ENCODE measurements at regions not wholly inside any gene's neighbourhood (a gene's known extent, or its start where the extent isn't known, plus 50 kb on each side); places are given as distances from the start of the nearest gene placed in this dataset.
"Not testable (repeated sequence)": the region's sequence is repeated elsewhere in the genome, so short reads cannot be mapped to it uniquely, and the experiment has no call there.

DNA sequence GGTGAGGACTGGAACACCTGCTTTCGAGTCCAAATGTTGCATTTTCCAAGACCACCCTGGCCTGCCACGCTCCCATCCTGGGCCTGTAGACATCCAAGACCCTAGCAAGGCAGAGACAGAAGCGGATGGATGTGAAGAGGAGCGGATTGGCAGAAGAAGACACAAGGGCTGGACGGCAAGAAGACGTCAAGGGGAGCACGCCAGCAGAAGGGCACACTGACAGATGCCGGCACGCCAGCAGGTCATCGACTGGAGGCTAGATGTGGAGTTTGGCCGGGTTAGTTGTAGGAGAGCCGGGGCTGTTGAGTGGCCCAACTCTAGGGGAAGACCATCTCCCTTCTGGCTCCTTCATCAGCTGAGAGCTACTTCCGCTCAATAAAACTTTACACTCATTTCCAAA, 251.6 kb downstream of the ZWINT start:
- Histone ChIP-seq H3K27me3 (ENCODE audit: control insufficient read depth in 1 of 2, insufficient read depth in 2 of 2, low read length in 2 of 2) (no peaks in the 10 kb centered on the region), H3K9me3 (ENCODE audit: control insufficient read depth in 2 of 2, low read length in 2 of 2) (no peaks in the 10 kb centered on the region), H3K4me3 (ENCODE audit: low read length in 2 of 2) (no peak overlapping the region)

DNA sequence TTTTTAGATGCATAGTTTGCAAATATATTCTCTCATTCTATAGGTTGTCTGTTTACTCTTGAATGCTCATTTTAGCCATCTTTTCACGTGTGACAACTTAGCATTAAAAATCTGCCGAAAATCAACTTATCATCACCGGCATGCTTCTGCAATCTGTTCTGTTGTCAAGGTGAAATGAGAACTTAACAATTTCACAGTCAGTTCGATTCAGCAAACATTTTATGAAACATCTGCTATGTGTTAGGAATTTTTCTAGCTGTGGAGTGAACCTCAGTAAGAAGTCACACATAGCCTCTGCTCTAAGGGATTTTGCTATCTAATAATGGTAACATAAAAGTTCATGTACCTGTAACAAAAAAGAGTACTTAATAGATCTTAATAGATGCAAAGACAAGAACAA, 256.1 kb downstream of the ZWINT start:
- Histone ChIP-seq H3K4me1 (ENCODE audit: control insufficient read depth, insufficient read depth, low read length) (no peaks in the 10 kb centered on the region), H3K9ac (ENCODE audit: low read length in 2 of 2) (no peak overlapping the region), H3K27me3 (ENCODE audit: control insufficient read depth in 1 of 2, insufficient read depth in 2 of 2, low read length in 2 of 2) (no peaks in the 10 kb centered on the region), H3K9me3 (ENCODE audit: control insufficient read depth in 2 of 2, low read length in 2 of 2) (no peaks in the 10 kb centered on the region), H3K27ac (ENCODE audit: low read length) (no peak overlapping the region), H3K4me3 (ENCODE audit: low read length in 2 of 2) (no peak overlapping the region), H3K36me3 (ENCODE audit: control insufficient read depth in 2 of 2, insufficient read depth in 2 of 2, low read length in 2 of 2) (no peaks in the 10 kb centered on the region)

More for the DNA sequence above, 251.6 kb downstream of the ZWINT start:
- no peak overlapping the region for H3K9ac ChIP-seq (ENCODE audit: low read length in 2 of 2)
- no peak overlapping the region for H3K27ac ChIP-seq (ENCODE audit: low read length)
- H3K36me3 ChIP-seq (ENCODE audit: control insufficient read depth in 2 of 2, insufficient read depth in 2 of 2, low read length in 2 of 2), result no peaks in the 10 kb centered on the region
- no peaks in the 10 kb centered on the region for H3K4me1 ChIP-seq (ENCODE audit: control insufficient read depth, insufficient read depth, low read length)

DNA sequence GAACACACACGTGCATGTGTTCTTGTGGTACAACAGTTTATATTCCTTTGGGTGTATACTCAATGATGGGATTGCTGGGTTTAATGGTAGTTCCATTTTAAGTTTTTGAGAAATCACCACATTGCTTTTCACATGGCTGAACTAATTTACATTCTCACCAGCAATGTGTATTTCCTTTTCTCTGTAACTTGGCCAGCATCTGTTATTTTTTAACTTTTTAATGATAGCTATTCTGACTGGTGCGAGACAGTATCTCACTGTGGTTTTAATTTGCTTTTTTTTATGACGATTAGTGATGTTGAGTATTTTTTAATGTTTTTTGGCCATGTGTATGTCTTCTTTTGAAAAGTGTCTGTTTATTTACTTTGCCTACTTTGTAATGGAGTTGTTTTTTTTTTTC, 256.6 kb downstream of the ZWINT start:
- Histone ChIP-seq H3K4me3 (ENCODE audit: low read length in 2 of 2) (no peak overlapping the region), H3K27me3 (ENCODE audit: control insufficient read depth in 1 of 2, insufficient read depth in 2 of 2, low read length in 2 of 2) (no peaks in the 10 kb centered on the region), H3K9ac (ENCODE audit: low read length in 2 of 2) (no peak overlapping the region), H3K36me3 (ENCODE audit: control insufficient read depth in 2 of 2, insufficient read depth in 2 of 2, low read length in 2 of 2) (no peaks in the 10 kb centered on the region), H3K27ac (ENCODE audit: low read length) (no peak overlapping the region), H3K4me1 (ENCODE audit: control insufficient read depth, insufficient read depth, low read length) (no peaks in the 10 kb centered on the region), H3K9me3 (ENCODE audit: control insufficient read depth in 2 of 2, low read length in 2 of 2) (no peaks in the 10 kb centered on the region)

DNA sequence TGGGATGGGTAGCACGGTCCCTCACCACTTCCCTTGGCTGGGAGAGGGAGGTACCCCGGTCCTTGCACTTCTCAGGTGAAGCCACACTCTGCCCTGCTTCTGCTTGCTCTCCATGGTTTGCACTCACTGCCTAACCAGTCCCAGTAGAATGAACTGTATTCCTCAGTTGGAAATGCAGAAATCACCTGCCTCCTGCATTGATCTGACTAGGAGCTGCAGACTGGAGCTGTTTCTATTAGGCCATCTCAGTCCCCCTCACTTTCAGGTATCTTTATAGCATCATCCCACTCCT, 264.9 kb downstream of the ZWINT start:
- Histone ChIP-seq H3K27ac (ENCODE audit: low read length) (no peak overlapping the region), H3K4me1 (ENCODE audit: control insufficient read depth, insufficient read depth, low read length) (no peaks in the 10 kb centered on the region), H3K36me3 (ENCODE audit: control insufficient read depth in 2 of 2, insufficient read depth in 2 of 2, low read length in 2 of 2) (no peaks in the 10 kb centered on the region)

DNA sequence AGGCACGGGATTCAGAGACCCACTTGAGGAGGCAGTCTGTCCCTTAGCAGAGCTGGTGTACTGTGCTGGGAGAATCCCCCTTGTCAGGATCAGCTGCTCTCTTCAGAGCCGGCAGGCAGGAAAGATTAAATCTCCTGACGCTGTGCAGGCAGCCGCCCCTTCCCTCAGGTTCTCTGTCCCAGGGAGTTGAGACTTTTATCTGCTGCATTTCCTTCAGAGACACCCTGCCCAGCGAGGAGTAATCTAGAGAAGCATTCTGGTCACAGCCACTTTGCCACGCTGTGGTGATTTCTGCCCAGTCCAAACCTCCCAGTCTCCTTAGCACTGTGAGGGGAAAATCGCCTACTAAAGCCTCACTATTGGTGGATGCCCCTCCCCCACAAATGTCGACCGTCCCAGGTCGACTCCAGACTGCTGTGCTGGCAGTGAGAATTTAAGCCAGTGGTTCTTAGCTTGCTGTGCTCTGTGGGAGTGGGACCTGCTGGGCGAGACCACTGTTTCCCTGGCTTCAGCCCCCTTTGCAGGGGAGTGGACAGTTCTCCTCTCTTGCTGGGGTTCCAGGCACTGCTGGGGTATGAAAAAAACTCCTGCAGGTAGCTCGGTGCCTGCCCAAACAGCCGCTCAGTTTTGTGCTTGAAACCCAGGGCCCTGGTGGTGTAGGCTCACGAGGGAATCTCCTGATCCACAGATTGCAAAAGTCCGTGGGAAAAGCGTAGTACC, 265.4 kb downstream of the ZWINT start:
- Histone ChIP-seq H3K27ac (ENCODE audit: low read length) (no peak overlapping the region), H3K4me1 (ENCODE audit: control insufficient read depth, insufficient read depth, low read length) (no peaks in the 10 kb centered on the region), H3K36me3 (ENCODE audit: control insufficient read depth in 2 of 2, insufficient read depth in 2 of 2, low read length in 2 of 2) (no peaks in the 10 kb centered on the region), H3K9me3 (ENCODE audit: control insufficient read depth in 2 of 2, low read length in 2 of 2) (no peaks in the 10 kb centered on the region), H3K9ac (ENCODE audit: low read length in 2 of 2) (no peak overlapping the region), H3K4me3 (ENCODE audit: low read length in 2 of 2) (no peak overlapping the region), H3K27me3 (ENCODE audit: control insufficient read depth in 1 of 2, insufficient read depth in 2 of 2, low read length in 2 of 2) (no peaks in the 10 kb centered on the region)

More for the DNA sequence above, 264.9 kb downstream of the ZWINT start:
- Histone ChIP-seq H3K4me3 (ENCODE audit: low read length in 2 of 2) (no peak overlapping the region), H3K27me3 (ENCODE audit: control insufficient read depth in 1 of 2, insufficient read depth in 2 of 2, low read length in 2 of 2) (no peaks in the 10 kb centered on the region), H3K9ac (ENCODE audit: low read length in 2 of 2) (no peak overlapping the region), H3K9me3 (ENCODE audit: control insufficient read depth in 2 of 2, low read length in 2 of 2) (no peaks in the 10 kb centered on the region)

DNA sequence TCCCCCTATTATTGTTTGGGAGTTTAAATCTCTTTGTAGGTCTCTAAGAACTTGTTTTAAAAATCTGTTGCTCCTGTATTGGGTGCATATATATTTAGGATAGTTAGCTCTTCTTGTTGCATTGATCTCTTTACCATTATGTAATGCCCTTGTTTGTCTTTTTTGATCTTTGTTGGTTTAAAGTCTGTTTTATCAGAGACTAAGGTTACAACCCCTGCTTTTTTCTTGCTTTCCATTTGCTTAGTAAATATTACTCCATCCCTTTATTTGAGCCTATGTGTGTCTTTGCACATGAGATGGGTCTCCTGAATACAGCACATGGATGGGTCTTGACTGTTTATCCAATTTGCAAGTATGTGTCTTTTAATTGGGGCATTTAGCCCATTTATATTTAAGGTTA, 267.4 kb downstream of the ZWINT start:
- not testable (repeated sequence) for H3K36me3 ChIP-seq (ENCODE audit: control insufficient read depth in 2 of 2, insufficient read depth in 2 of 2, low read length in 2 of 2); H3K4me1 ChIP-seq (ENCODE audit: control insufficient read depth, insufficient read depth, low read length); H3K27me3 ChIP-seq (ENCODE audit: control insufficient read depth in 1 of 2, insufficient read depth in 2 of 2, low read length in 2 of 2); H3K9me3 ChIP-seq (ENCODE audit: control insufficient read depth in 2 of 2, low read length in 2 of 2); H3K27ac ChIP-seq (ENCODE audit: low read length); H3K9ac ChIP-seq (ENCODE audit: low read length in 2 of 2); H3K4me3 ChIP-seq (ENCODE audit: low read length in 2 of 2)

DNA sequence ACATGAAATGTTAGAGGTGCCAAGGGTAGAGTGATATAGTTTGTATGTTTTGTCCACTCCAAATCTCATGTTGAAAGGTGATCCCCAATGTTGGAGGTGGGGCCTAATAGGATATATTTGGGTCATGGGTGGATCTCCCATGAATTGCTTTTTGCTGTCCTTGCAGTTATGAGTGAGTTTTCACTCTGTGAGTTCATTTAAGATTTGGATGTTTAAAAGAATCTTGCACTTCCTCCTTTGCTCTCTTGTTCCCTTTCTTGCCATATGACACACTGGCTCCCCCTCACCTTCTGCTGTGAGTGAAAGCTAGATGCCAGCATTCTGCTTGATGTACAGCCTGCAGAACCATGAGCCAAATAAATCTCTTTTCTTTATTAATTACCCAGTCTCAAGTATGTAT, 269.2 kb downstream of the ZWINT start:
- Histone ChIP-seq H3K9ac (ENCODE audit: low read length in 2 of 2) (no peak overlapping the region), H3K36me3 (ENCODE audit: control insufficient read depth in 2 of 2, insufficient read depth in 2 of 2, low read length in 2 of 2) (no peaks in the 10 kb centered on the region), H3K27ac (ENCODE audit: low read length) (no peak overlapping the region), H3K4me3 (ENCODE audit: low read length in 2 of 2) (no peak overlapping the region), H3K9me3 (ENCODE audit: control insufficient read depth in 2 of 2, low read length in 2 of 2) (no peaks in the 10 kb centered on the region), H3K27me3 (ENCODE audit: control insufficient read depth in 1 of 2, insufficient read depth in 2 of 2, low read length in 2 of 2) (no peaks in the 10 kb centered on the region), H3K4me1 (ENCODE audit: control insufficient read depth, insufficient read depth, low read length) (no peaks in the 10 kb centered on the region)

DNA sequence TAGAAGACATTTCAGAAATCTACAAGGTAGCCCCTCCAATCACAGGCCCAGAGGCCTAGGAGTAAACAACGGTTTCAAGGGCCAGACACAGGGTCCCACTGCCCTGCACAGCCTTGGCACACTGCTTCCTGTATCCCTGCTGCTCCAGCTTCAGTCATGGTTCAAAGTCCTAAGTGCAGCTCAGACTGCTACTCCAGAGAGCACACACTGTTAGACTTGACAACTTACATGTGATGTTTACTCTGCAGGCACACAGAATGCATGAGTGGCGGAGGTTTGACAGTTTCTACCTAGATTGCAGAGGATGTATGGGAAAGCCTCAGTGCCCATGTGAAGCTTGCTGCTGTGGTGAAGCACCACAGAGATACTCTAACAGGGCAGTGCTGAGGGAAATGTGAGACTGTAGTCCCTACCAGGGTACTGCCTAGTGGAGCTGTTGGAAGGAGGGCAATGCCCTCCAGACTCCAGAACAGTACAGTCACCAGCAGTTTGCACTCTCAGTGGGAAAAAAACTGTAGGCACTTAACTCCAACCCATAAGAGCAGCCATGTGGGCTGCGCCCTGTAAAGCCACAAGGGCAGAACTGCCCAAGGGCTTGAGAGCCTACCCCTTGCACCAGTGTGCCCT, 270.0 kb downstream of the ZWINT start:
- no peaks in the 10 kb centered on the region for H3K4me1 ChIP-seq (ENCODE audit: control insufficient read depth, insufficient read depth, low read length)
- H3K9ac ChIP-seq (ENCODE audit: low read length in 2 of 2), result no peak overlapping the region
- H3K4me3 ChIP-seq (ENCODE audit: low read length in 2 of 2), result no peak overlapping the region
- H3K27me3 ChIP-seq (ENCODE audit: control insufficient read depth in 1 of 2, insufficient read depth in 2 of 2, low read length in 2 of 2), result no peaks in the 10 kb centered on the region
- no peak overlapping the region for H3K27ac ChIP-seq (ENCODE audit: low read length)
- H3K36me3 ChIP-seq (ENCODE audit: control insufficient read depth in 2 of 2, insufficient read depth in 2 of 2, low read length in 2 of 2), result no peaks in the 10 kb centered on the region
- no peaks in the 10 kb centered on the region for H3K9me3 ChIP-seq (ENCODE audit: control insufficient read depth in 2 of 2, low read length in 2 of 2)

DNA sequence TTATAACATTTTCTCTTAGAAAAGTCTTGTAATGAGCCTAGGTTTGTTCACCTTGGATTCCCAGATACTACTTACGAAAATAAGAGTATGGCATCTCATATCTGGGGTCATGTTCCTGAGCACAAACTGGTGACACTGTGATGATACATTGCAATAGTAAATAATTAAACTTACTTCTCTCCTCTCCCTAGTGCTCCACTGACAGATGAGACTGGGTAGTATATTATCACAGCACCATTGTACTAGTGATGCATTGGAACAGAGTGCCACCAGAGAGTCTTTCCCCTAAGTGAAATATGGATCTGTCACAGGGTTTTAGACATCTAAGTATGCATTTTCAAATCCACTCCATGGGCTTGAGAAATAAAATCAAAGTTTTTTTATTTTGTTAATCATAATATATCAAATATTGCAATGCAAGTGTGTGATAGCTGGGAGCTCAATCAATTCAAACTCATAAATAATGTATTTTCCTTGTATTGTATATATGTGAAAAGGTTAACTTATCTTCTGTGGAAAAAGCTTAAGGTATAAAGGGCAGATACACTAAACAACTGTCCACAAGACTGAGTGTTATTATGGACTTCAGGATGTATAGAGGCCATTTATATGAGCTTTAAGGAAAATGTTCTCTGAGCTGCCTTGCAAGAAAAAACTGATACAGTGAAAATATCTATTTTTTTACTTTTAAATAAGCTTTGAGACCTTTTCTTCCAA, 275.5 kb downstream of the ZWINT start:
- no peaks in the 10 kb centered on the region for H3K4me1 ChIP-seq (ENCODE audit: control insufficient read depth, insufficient read depth, low read length)
- H3K4me3 ChIP-seq (ENCODE audit: low read length in 2 of 2), result no peak overlapping the region
- H3K9me3 ChIP-seq (ENCODE audit: control insufficient read depth in 2 of 2, low read length in 2 of 2), result no peaks in the 10 kb centered on the region
- no peaks in the 10 kb centered on the region for H3K27me3 ChIP-seq (ENCODE audit: control insufficient read depth in 1 of 2, insufficient read depth in 2 of 2, low read length in 2 of 2)
- no peak overlapping the region for H3K27ac ChIP-seq (ENCODE audit: low read length)
- H3K36me3 ChIP-seq (ENCODE audit: control insufficient read depth in 2 of 2, insufficient read depth in 2 of 2, low read length in 2 of 2), result no peaks in the 10 kb centered on the region
- H3K9ac ChIP-seq (ENCODE audit: low read length in 2 of 2), result no peak overlapping the region

DNA sequence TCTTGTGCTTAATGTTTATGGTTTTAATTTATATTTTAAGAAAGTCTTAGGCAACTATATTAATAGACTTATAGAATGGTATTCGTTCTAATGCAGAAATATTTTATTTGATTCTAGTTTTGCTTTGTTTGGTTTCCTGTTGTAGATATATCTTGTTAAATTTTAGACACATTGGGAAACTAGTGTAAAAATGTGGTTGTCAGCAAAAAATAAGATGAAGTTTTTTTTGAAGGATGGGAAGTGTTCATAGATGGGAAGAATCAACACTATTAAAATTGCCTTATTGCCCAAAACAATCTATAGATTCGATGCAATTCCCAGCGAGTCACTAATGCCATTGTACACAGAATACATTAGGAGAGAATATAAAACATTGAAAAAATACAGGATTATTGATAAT, 278.9 kb downstream of the ZWINT start:
- H3K27me3 ChIP-seq (ENCODE audit: control insufficient read depth in 1 of 2, insufficient read depth in 2 of 2, low read length in 2 of 2), result no peaks in the 10 kb centered on the region
- H3K9ac ChIP-seq (ENCODE audit: low read length in 2 of 2), result no peak overlapping the region
- H3K4me3 ChIP-seq (ENCODE audit: low read length in 2 of 2), result no peak overlapping the region
- no peaks in the 10 kb centered on the region for H3K4me1 ChIP-seq (ENCODE audit: control insufficient read depth, insufficient read depth, low read length)
- no peaks in the 10 kb centered on the region for H3K9me3 ChIP-seq (ENCODE audit: control insufficient read depth in 2 of 2, low read length in 2 of 2)
- no peak overlapping the region for H3K27ac ChIP-seq (ENCODE audit: low read length)
- no peaks in the 10 kb centered on the region for H3K36me3 ChIP-seq (ENCODE audit: control insufficient read depth in 2 of 2, insufficient read depth in 2 of 2, low read length in 2 of 2)
